GM12878 (cell line): ENCODE measurements at regions not wholly inside any gene's neighbourhood (a gene's known extent, or its start where the extent isn't known, plus 50 kb on each side); places are given as distances from the start of the nearest gene placed in this dataset.
"Not testable (repeated sequence)": the region's sequence is repeated elsewhere in the genome, so short reads cannot be mapped to it uniquely, and the experiment has no call there.

ENCODE experiments used
- ATAC-seq: fragments of 200-7000 bp; cut with Tn5 transposase; 3 replicates; pipeline ENCODE4 v1.9.1; 2020; ENCODE audit warnings: mild to moderate bottlenecking, moderate library complexity
- BruUV-seq: library from RNA; stranded (reverse); fragments of 400-500 nt; replicated peaks from 2 replicates; lab custom pipeline; 2021; lab: Mats Ljungman, UMichigan
- CTCF ChIA-PET: fragments of 300-600 bp; sonication (Branson Sonifier 250); formaldehyde crosslinking; extraction: SDS; loops from one replicate; lab custom pipeline; 2021; ENCODE audit warnings: inconsistent platforms; lab: Yijun Ruan, JAX
- POLR2A ChIA-PET: fragments of 350-600 bp; formaldehyde crosslinking; extraction: SDS; loops from one replicate; lab custom pipeline; 2021; ENCODE audit warnings: inconsistent platforms; lab: Charles Lee
- RAD21 ChIA-PET: fragments of 300-600 bp; sonication (Branson Sonifier 250); formaldehyde crosslinking; loops from one replicate; lab custom pipeline; 2023; ENCODE audit warnings: antibody characterized with exemption; ENCODE audit not compliant: unreplicated experiment; lab: Charles Lee
- SMC1A ChIA-PET: fragments of 300-600 bp; sonication (Branson Sonifier 250); formaldehyde crosslinking; loops from one replicate; lab custom pipeline; 2023; ENCODE audit not compliant: unreplicated experiment, uncharacterized antibody; lab: Charles Lee
- DNase-seq: peaks from one replicate; pipeline ENCODE4 v3.0.0-alpha.2; 2011; ENCODE audit warnings: low read depth, low spot score
- FAIRE-seq: peaks from 3 replicates; lab custom pipeline; 2011; peaks lifted over from hg19 to GRCh38; lab: Jason Lieb, UNC
- H2AFZ ChIP-seq: 2 replicates; pipeline ENCODE4 v1.6.0; 2011; ENCODE audit warnings: low read depth, low read length, control low read depth; ENCODE audit not compliant: control insufficient read depth
- H3K27ac ChIP-seq: 2 replicates; pipeline ENCODE4 v1.5.1; 2011; ENCODE audit warnings: control low read depth; ENCODE audit not compliant: control insufficient read depth, insufficient read depth
- H3K27me3 ChIP-seq, 2 experiments: replicated peaks in 1 of 2; 2 replicates each; pipeline versions ENCODE4 v1.6.0 to v1.6.1; 2011; ENCODE audit warnings: low read length in 1 of 2; ENCODE audit not compliant: control insufficient read depth in 2 of 2, insufficient read depth in 2 of 2
- H3K36me3 ChIP-seq, 2 experiments: 2 replicates each; pipeline ENCODE4 v1.5.1; 2011; ENCODE audit warnings: low read length in 1 of 2; ENCODE audit not compliant: control insufficient read depth in 2 of 2, insufficient read depth in 2 of 2
- H3K4me1 ChIP-seq: 2 replicates; pipeline ENCODE4 v1.6.1; 2011; ENCODE audit warnings: mild to moderate bottlenecking, low read length, moderate library complexity, mixed read lengths; ENCODE audit not compliant: control insufficient read depth, insufficient read depth
- H3K4me2 ChIP-seq: 2 replicates; pipeline ENCODE4 v1.6.0; 2011; ENCODE audit warnings: control low read depth; ENCODE audit not compliant: control insufficient read depth, insufficient read depth
- H3K4me3 ChIP-seq: fragments of 200-600 bp; sonication (generic); 2 replicates; pipeline ENCODE4 v1.5.1; 2016
- H3K79me2 ChIP-seq: 2 replicates; pipeline ENCODE4 v1.6.0; 2011; ENCODE audit warnings: low read length; ENCODE audit not compliant: control insufficient read depth, insufficient read depth
- H3K9ac ChIP-seq: 2 replicates; pipeline ENCODE4 v1.8.0; 2011; ENCODE audit warnings: low read length, control low read depth, mixed read lengths; ENCODE audit not compliant: control insufficient read depth, insufficient read depth
- H3K9me3 ChIP-seq: replicated peaks from 3 replicates; pipeline ENCODE4 v1.5.1; 2011; ENCODE audit warnings: mild to moderate bottlenecking, low read length; ENCODE audit not compliant: control insufficient read depth, insufficient read depth
- H4K20me1 ChIP-seq: 2 replicates; pipeline ENCODE4 v1.6.0; 2011; ENCODE audit not compliant: control insufficient read depth, insufficient read depth
- BHLHE40 ChIP-seq, 2 experiments: fragments of 450-650 bp in 1 of 2; IDR thresholded peaks; 2 replicates each; pipeline ENCODE4 v1.6.1; 2011 to 2017; ENCODE audit warnings: low read depth in 2 of 2, borderline replicate concordance in 1 of 2, improper control_type of control experiment in 1 of 2, low read length in 1 of 2, mild to moderate bottlenecking in 1 of 2
- NFYB ChIP-seq: IDR thresholded peaks from 2 replicates; pipeline ENCODE4 v1.6.1; 2011; ENCODE audit warnings: low read depth, mild to moderate bottlenecking, low read length, improper control_type of control experiment, moderate library complexity; ENCODE audit not compliant: insufficient read depth
- WGBS: methylation state at CpG from one replicate; pipeline ENCODE4 v1.1.6; 2016; ENCODE audit warnings: low lambda C conversion rate; ENCODE audit not compliant: insufficient replicate concordance, insufficient coverage; ENCODE audit errors: missing lambda C conversion rate; 5-methylcytosine and 5-hydroxymethylcytosine counted together
- in situ Hi-C: fragments of 300-500 bp; cut with MboI; formaldehyde crosslinking; loops from 9 replicates; pipeline ENCODE4 v1.14.3; 2018; ENCODE audit warnings: mixed read lengths
- intact Hi-C: fragments of 100-400 bp; cut with micrococcal nuclease; formaldehyde crosslinking; loops from one replicate; pipeline ENCODE4 v1.14.2; 2022; ENCODE audit not compliant: unreplicated experiment
- TF ChIP-seq, protein P1 (sequence below): fragments of 450-650 bp; IDR thresholded peaks from 2 replicates; pipeline ENCODE4 v1.6.1; 2016; ENCODE audit warnings: mild to moderate bottlenecking

DNA sequence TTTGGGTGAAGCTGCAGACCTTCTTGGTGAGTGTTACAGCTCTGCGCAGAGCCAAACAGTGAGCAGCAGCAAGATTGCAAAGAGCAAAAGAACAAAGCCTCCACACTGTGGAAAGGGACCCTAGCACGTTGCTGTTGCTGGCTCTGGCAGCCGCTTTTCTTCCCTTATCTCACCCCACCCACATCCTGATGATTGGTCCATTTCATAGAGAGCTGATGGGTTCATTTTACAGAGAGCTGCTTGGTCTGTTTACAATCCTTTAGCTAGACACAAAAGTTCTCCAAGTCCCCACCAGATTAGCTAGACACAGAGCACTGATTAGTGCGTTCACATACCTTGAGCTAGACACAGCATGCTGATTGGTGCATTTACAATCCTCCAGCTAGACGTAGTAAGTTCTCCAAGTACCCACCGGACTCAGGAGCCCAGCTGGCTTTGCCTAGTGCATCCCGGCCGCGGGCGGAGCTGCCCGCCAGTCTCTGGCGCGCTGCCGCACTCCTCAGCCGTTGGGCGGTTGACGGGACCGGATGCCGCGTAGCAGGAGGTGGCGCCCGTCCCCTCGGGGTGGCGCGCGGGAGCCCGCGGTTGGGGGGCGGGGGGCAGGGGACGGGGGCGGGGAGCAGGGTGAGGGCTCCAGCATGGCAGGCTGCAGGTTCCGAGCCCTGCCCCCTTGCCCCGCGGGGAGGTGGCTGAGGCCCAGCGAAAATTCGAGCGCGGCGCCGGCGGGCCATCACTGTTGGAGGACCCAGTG is 201.4 kb upstream of the C1QTNF3 start:
- RAD21 ChIA-PET, CTCF ChIA-PET: not testable (repeated sequence)

DNA sequence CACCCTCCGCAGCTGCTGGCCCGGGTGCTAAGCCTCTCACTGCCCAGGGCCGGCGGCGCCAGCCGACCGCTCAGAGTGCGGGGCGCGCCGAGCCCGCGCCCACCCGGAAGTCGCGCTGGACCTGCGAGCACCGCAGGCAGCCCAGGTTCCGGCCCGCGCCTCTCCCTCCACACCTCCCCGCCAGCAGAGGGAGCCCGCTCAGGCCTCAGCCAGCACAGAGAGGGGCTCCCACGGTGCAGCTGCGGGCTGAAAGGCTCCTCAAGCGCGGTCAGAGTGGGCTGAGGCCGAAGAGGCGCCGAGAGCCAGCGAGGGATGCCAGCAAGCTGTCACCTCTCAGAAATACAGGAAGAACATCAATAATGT is 202.0 kb upstream of the C1QTNF3 start:
- 33% methylated on average over 16 of the region's 31 CpGs for WGBS
- H3K79me2 ChIP-seq, DNase-seq, H2AFZ ChIP-seq, H3K27me3 ChIP-seq, intact Hi-C loops, POLR2A ChIA-PET, FAIRE-seq, RAD21 ChIA-PET, BruUV-seq, H3K36me3 ChIP-seq, SMC1A ChIA-PET, H3K9ac ChIP-seq, H3K27ac ChIP-seq, H4K20me1 ChIP-seq, H3K9me3 ChIP-seq, H3K4me1 ChIP-seq, CTCF ChIA-PET, H3K4me3 ChIP-seq, H3K4me2 ChIP-seq, in situ Hi-C loops: not testable (repeated sequence)
- ATAC-seq, result peak; percentile 100

More for the DNA sequence above, 201.4 kb upstream of the C1QTNF3 start:
- WGBS, result 0% methylated on average over 3 of the region's 41 CpGs
- in situ Hi-C loops, H4K20me1 ChIP-seq, SMC1A ChIA-PET, H3K79me2 ChIP-seq, H3K4me1 ChIP-seq, H3K4me2 ChIP-seq, H3K36me3 ChIP-seq, H3K27ac ChIP-seq, H3K27me3 ChIP-seq, POLR2A ChIA-PET, H3K9me3 ChIP-seq, FAIRE-seq, BruUV-seq, intact Hi-C loops, H2AFZ ChIP-seq: not testable (repeated sequence)
- peak; percentile 41; the same call in 1 of the 2 replicates for TF ChIP-seq NFYB
- TF ChIP-seq, protein P1, sequence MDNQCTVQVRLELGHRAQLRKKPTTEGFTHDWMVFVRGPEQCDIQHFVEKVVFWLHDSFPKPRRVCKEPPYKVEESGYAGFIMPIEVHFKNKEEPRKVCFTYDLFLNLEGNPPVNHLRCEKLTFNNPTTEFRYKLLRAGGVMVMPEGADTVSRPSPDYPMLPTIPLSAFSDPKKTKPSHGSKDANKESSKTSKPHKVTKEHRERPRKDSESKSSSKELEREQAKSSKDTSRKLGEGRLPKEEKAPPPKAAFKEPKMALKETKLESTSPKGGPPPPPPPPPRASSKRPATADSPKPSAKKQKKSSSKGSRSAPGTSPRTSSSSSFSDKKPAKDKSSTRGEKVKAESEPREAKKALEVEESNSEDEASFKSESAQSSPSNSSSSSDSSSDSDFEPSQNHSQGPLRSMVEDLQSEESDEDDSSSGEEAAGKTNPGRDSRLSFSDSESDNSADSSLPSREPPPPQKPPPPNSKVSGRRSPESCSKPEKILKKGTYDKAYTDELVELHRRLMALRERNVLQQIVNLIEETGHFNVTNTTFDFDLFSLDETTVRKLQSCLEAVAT, result peak; percentile 97
- TF ChIP-seq BHLHE40 (IDR thresholded peaks at IDR 0.05; ENCODE audit: borderline replicate concordance in 1 of 2, low read depth in 2 of 2, low read length in 1 of 2), result 0 out of 4 replicates have a peak, but pooled peaks of 1 of the 2 experiments have one; percentile 7
- peak; percentile 16 for DNase-seq
- peak; percentile 97 for ATAC-seq
- Histone ChIP-seq H3K4me3 (peak overlapping the region; percentile 24), H3K9ac (peak overlapping the region; percentile 27; the same call in 1 of the 2 replicates)

DNA sequence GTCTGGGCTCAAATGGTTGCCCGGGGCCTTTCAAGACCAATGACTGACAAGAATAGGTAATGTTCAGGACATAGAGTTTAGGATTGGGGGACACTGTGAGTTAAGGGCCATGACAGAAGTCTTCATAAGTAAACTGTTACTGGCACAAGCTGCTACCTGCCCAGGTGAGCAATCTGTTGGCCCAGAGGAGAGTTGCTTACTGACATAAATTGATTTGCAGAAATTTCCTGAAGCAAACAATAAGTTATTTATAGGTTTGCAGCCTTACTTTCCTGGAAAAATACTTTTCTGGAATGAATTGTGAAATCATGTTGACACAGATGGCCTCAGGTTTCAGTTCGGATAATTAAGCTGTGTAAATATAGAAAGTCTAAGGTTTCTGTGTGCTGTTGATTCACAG is 202.8 kb upstream of the C1QTNF3 start:
- peak overlapping the region; percentile 42; the same call in 1 of the 2 replicates for H3K27ac ChIP-seq

More for the DNA sequence above, 202.8 kb upstream of the C1QTNF3 start:
- CTCF ChIA-PET, result interaction anchor here (1.1 kb wide), 1 partner anchor 170 kb away, joined by 3 read pairs; no protein-coding TSS in a partner anchor
- SMC1A ChIA-PET, in situ Hi-C loops, H3K79me2 ChIP-seq, FAIRE-seq, BruUV-seq, H4K20me1 ChIP-seq, intact Hi-C loops, H3K27me3 ChIP-seq, H3K4me1 ChIP-seq, H3K9me3 ChIP-seq, RAD21 ChIA-PET, ATAC-seq, POLR2A ChIA-PET, DNase-seq, H3K36me3 ChIP-seq, H3K9ac ChIP-seq: not testable (repeated sequence)
- peak overlapping the region; percentile 49; the same call in 1 of the 2 replicates for H3K4me3 ChIP-seq
- H2AFZ ChIP-seq, result peak overlapping the region; percentile 28; the same call in 1 of the 2 replicates
- 0% methylated on average over 2 of the region's 2 CpGs for WGBS
- H3K4me2 ChIP-seq, result peak overlapping the region; percentile 60; the same call in 1 of the 2 replicates
